ENCODE measurements at regions not wholly inside any gene's neighbourhood (a gene's known extent, or its start where the extent isn't known, plus 50 kb on each side); places are given as distances from the start of the nearest gene placed in this dataset.
"Not testable (repeated sequence)": the region's sequence is repeated elsewhere in the genome, so short reads cannot be mapped to it uniquely, and the experiment has no call there.

- H3K4me2 ChIP-seq (ENCODE audit: insufficient read depth, low read length); H3K4me1 ChIP-seq (replicated peaks in 1 of 2; ENCODE audit: control insufficient read depth in 2 of 2, insufficient read depth in 2 of 2, low read length in 2 of 2); intact Hi-C loops (cut with micrococcal nuclease); BruUV-seq (replicated peaks); ATAC-seq; DNase-seq (ENCODE audit: extremely low read depth in 1 of 4, low spot score in 3 of 4); H2AFZ ChIP-seq (ENCODE audit: low read depth, low read length); CTCF ChIA-PET (ENCODE audit: low intra/inter-chr PET ratio); H3K9ac ChIP-seq (ENCODE audit: insufficient read depth in 1 of 2, low read depth in 2 of 2, low read length in 2 of 2); FAIRE-seq; H3K9me3 ChIP-seq (replicated peaks; ENCODE audit: control insufficient read depth, insufficient read depth, low read depth, low read length); H3K27me3 ChIP-seq (ENCODE audit: control insufficient read depth in 2 of 2, insufficient read depth in 2 of 2, low read length in 2 of 2); H3K27ac ChIP-seq (ENCODE audit: extremely low read depth, low read depth, low read length); H3K36me3 ChIP-seq (ENCODE audit: control insufficient read depth, insufficient read depth, low read length); in situ Hi-C loops (cut with MboI); H3K79me2 ChIP-seq (ENCODE audit: control insufficient read depth, insufficient read depth, low read length); H3K9me1 ChIP-seq (ENCODE audit: control insufficient read depth, insufficient read depth, low read length); H3K4me3 ChIP-seq; POLR2A ChIA-PET; H4K20me1 ChIP-seq (replicated peaks; ENCODE audit: control insufficient read depth, insufficient read depth, low read length): not testable (repeated sequence)
- TF ChIP-seq ZNF431 (CRISPR knock-in tag; IDR thresholded peaks at IDR 0.05) = peak; percentile 68; the same call in 1 of the 2 replicates
- WGBS (ENCODE audit: insufficient coverage, low coverage, missing lambda C conversion rate) = 0% methylated on average over 7 of the region's 7 CpGs
Measured at GRCh38 chr9:42286145-42286845, 102.8 kb downstream of the SPATA31A6 start.

DNA sequence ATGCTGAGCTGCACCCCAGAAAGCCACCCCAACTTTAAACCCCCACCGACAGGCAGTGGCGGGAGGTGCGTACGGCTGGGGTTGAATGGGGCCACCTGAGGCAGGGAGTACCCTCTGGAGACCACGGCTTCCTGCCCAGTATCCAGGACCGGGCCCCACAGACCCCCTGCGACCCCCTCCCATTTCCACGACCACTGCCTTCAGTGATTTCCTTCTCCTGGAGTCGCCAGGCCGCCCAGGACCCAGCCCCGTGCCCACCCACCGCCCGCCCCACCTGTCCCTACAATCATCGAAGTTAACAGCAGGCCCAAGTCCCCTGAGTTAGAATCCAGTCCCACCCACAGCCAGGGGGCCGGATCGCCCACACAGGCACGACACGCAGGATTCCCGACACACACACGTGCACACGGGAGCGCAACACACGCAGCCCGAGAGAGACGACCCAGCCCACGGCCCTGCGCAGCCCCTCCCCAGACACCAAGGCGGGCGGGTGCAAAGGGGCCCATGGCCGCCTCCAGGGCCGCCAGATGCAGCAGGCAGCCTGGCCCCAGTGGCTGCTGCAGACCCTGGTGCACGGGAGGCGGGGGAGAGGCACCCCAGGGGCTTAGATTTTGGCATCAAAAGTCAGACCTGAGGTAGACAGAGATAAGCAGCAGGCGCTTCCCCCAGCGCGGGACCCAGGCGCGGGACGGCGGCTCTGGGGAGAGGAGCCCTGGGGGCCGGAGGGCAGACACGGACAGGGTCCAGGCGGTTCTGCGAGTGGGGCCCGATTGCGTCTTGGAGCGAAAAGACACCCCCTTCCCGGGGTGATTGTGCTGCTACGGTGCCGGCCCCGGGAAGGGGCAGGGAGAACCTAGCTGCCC lies 104.8 kb downstream of the SPATA31A6 start:
- WGBS (ENCODE audit: insufficient coverage, low coverage, missing lambda C conversion rate) = 7% methylated on average over 32 of the region's 51 CpGs
- H3K36me3 ChIP-seq (ENCODE audit: control insufficient read depth, insufficient read depth, low read length); H3K4me1 ChIP-seq (replicated peaks in 1 of 2; ENCODE audit: control insufficient read depth in 2 of 2, insufficient read depth in 2 of 2, low read length in 2 of 2); CTCF ChIA-PET (ENCODE audit: low intra/inter-chr PET ratio); H3K9me1 ChIP-seq (ENCODE audit: control insufficient read depth, insufficient read depth, low read length); intact Hi-C loops (cut with micrococcal nuclease); H3K9me3 ChIP-seq (replicated peaks; ENCODE audit: control insufficient read depth, insufficient read depth, low read depth, low read length); H3K9ac ChIP-seq (ENCODE audit: insufficient read depth in 1 of 2, low read depth in 2 of 2, low read length in 2 of 2); H3K27me3 ChIP-seq (ENCODE audit: control insufficient read depth in 2 of 2, insufficient read depth in 2 of 2, low read length in 2 of 2); DNase-seq (ENCODE audit: extremely low read depth in 1 of 4, low spot score in 3 of 4); H2AFZ ChIP-seq (ENCODE audit: low read depth, low read length); H4K20me1 ChIP-seq (replicated peaks; ENCODE audit: control insufficient read depth, insufficient read depth, low read length); BruUV-seq (replicated peaks); H3K4me2 ChIP-seq (ENCODE audit: insufficient read depth, low read length); in situ Hi-C loops (cut with MboI); FAIRE-seq; H3K4me3 ChIP-seq; POLR2A ChIA-PET; H3K27ac ChIP-seq (ENCODE audit: extremely low read depth, low read depth, low read length); H3K79me2 ChIP-seq (ENCODE audit: control insufficient read depth, insufficient read depth, low read length): not testable (repeated sequence)
- ATAC-seq = peak; percentile 49

DNA sequence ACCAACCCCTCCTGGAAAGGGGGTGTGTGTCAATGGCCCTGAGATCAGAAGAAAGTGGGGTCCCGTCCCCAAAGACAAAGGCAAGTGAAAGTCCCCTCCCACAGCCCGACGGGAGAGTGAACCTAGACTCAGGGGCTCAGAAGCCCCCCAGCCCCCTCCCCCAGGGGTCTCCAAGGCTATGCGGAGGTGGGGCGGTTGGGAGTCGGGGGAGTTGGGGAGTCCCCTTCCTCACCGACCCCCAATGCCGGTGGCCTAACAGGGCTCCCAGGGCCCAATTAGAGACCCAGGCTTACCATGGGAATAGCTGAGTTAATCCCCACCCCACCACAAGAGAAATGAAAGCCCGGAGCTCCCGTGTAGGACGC lies 105.4 kb downstream of the SPATA31A6 start:
- POLR2A ChIA-PET; H3K4me2 ChIP-seq (ENCODE audit: insufficient read depth, low read length); H3K27me3 ChIP-seq (ENCODE audit: control insufficient read depth in 2 of 2, insufficient read depth in 2 of 2, low read length in 2 of 2); DNase-seq (ENCODE audit: extremely low read depth in 1 of 4, low spot score in 3 of 4); intact Hi-C loops (cut with micrococcal nuclease); H3K4me1 ChIP-seq (replicated peaks in 1 of 2; ENCODE audit: control insufficient read depth in 2 of 2, insufficient read depth in 2 of 2, low read length in 2 of 2); FAIRE-seq; BruUV-seq (replicated peaks); H3K9me1 ChIP-seq (ENCODE audit: control insufficient read depth, insufficient read depth, low read length); H3K79me2 ChIP-seq (ENCODE audit: control insufficient read depth, insufficient read depth, low read length); in situ Hi-C loops (cut with MboI); H3K4me3 ChIP-seq; H3K36me3 ChIP-seq (ENCODE audit: control insufficient read depth, insufficient read depth, low read length); H3K9ac ChIP-seq (ENCODE audit: insufficient read depth in 1 of 2, low read depth in 2 of 2, low read length in 2 of 2); H4K20me1 ChIP-seq (replicated peaks; ENCODE audit: control insufficient read depth, insufficient read depth, low read length); CTCF ChIA-PET (ENCODE audit: low intra/inter-chr PET ratio); H3K9me3 ChIP-seq (replicated peaks; ENCODE audit: control insufficient read depth, insufficient read depth, low read depth, low read length); H2AFZ ChIP-seq (ENCODE audit: low read depth, low read length); H3K27ac ChIP-seq (ENCODE audit: extremely low read depth, low read depth, low read length): not testable (repeated sequence)
- peak; percentile 31; the same call in 1 of the 3 replicates for ATAC-seq
- 9% methylated on average over 6 of the region's 11 CpGs for WGBS (ENCODE audit: insufficient coverage, low coverage, missing lambda C conversion rate)
